T-helper 17 cell (primary cell): ENCODE measurements at regions not wholly inside any gene's neighbourhood (a gene's known extent, or its start where the extent isn't known, plus 50 kb on each side); places are given as distances from the start of the nearest gene placed in this dataset.

Experiments used
- ATAC-seq: fragments of 150-1000 bp; cut with Tn5 transposase; 2 replicates; pipeline ENCODE4 v1.10.0; 2021; ENCODE audit warnings: mild to moderate bottlenecking, moderate library complexity
- DNase-seq, 3 donors: peaks; one replicate each; pipeline versions ENCODE4 v3.0.0 to v3.0.0-alpha.2; 2020 to 2021
- H3K9me3 ChIP-seq: one replicate; pipeline ENCODE4 v1.7.0; 2013; ENCODE audit warnings: low read length, mild to moderate bottlenecking; ENCODE audit not compliant: control insufficient read depth, poor library complexity, severe bottlenecking
- H3K27ac Mint-ChIP-seq: one replicate; pipeline ENCODE4 v1.8.0; 2022; ENCODE audit warnings: mild to moderate bottlenecking, moderate library complexity, mixed read lengths
- H3K27me3 Mint-ChIP-seq: one replicate; pipeline ENCODE4 v1.8.0; 2022; ENCODE audit warnings: mixed read lengths
- H3K36me3 Mint-ChIP-seq: one replicate; pipeline ENCODE4 v1.8.0; 2022; ENCODE audit warnings: low read depth, mixed read lengths
- H3K4me1 Mint-ChIP-seq: one replicate; pipeline ENCODE4 v1.8.0; 2022; ENCODE audit warnings: mild to moderate bottlenecking, mixed read lengths
- H3K4me3 Mint-ChIP-seq: one replicate; pipeline ENCODE4 v1.8.0; 2022; ENCODE audit warnings: mild to moderate bottlenecking, moderate library complexity, mixed read lengths

DNA sequence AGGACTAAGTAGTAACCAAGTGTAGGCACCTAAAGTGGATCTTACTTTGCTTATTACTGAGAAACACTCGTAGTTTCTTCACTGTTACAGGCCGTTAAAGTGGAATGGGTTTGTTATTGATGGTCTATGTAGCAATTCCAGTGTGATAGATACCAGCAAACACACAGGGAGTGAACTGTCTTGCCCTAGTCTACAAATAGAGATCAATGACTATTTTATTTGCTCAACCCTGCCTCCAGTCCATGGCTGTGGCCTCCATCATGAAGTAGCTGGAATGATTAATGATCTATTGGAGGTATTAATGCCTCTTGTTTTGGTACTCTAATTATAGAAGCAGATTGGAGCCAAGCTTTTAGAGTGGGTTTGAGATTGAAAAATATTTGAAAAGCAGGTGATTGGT lies 362.7 kb upstream of the AZI2 start:
- H3K9me3 ChIP-seq, result no peaks in the 10 kb centered on the region
- DNase-seq, result no peak
- Mint-ChIP-seq H3K4me3 (no peak overlapping the region), H3K27ac (no peak overlapping the region), H3K4me1 (no peaks in the 10 kb centered on the region), H3K27me3 (no peaks in the 10 kb centered on the region), H3K36me3 (no peaks in the 10 kb centered on the region)
- ATAC-seq, result no peak

DNA sequence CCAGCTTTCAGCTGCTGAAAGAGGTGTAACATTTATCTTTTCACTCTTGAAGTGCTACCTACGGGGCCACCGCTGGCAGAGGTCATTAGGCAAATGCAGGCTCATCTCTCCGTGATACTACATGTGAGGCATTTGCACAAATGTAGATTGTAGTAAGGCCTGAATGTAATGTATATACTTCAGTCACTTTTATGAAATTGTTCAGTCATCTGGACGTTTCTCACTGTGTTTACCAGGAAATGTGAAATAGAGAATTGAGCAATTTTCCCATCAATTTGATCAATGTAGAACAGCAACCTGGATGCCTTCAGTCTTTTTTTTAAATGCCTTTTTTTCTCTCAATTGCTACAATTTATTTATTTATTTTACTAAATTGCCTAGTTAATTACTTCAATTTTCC lies 368.3 kb upstream of the AZI2 start:
- no peak for DNase-seq
- Mint-ChIP-seq H3K4me3 (no peak overlapping the region), H3K4me1 (no peaks in the 10 kb centered on the region), H3K27me3 (no peaks in the 10 kb centered on the region), H3K36me3 (no peaks in the 10 kb centered on the region), H3K27ac (no peak overlapping the region)
- no peaks in the 10 kb centered on the region for H3K9me3 ChIP-seq
- no peak for ATAC-seq

DNA sequence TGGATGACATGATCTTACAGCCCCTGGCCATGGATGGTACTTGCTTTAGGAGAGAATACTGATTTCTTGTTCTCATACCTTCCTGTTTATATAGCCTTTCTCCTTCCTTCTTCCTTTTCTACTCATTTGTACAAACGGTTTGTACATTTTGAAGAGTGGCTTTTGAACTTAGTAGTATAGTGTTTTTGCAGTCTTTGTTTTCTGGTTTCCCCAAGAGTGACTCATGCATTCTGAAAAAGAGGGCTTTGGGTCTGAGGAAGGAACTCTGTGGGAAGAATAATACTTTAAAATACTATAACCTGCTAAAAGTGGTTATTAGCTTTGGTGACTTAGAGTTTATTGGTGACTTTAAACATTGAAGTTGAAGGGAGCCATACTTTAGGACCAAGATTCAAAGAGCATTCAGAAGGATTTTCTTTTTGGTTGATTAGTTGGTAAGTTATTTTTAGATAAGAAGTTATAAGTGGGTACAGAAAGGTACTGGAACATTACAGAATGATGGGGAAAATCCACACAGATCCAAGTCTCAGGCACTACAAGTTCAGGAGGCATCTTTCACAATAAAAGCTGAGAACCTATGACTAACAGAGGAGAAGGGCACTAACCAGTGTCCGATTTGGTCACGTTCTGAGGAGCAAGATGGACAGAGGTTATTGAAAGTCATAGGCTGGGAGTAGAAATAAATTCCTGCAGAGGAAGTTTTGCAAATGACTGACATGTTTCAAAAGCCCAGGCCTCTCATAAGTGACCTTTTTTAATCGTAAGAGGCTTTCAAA lies 369.6 kb upstream of the AZI2 start:
- H3K27ac Mint-ChIP-seq, result no peak overlapping the region
- H3K4me3 Mint-ChIP-seq, result no peak overlapping the region
- no peak for DNase-seq
- no peak for ATAC-seq
- no peaks in the 10 kb centered on the region for H3K36me3 Mint-ChIP-seq
- no peaks in the 10 kb centered on the region for H3K27me3 Mint-ChIP-seq
- no peaks in the 10 kb centered on the region for H3K4me1 Mint-ChIP-seq
- H3K9me3 ChIP-seq, result no peaks in the 10 kb centered on the region

DNA sequence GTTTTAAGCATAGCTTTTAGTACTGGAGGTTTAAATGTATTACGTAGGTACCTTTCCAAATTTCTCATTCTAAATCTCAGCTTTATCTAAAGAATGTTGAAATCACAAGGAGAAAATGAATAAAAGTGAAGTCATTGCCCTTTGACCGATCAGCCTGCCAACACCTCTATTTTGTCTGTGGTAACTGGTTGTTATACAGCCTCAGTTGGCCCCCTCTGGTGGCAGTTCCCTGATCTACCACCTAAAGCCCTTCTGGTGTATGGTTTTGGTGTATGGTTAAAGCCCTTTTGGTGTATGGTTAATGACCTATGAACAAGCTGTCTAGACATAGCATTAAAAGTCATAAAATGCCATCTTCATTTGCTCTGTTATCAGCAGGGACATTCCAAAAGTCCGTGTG lies 378.2 kb upstream of the AZI2 start:
- ATAC-seq (no peak), DNase-seq (no peak)
- no peak overlapping the region for H3K27ac Mint-ChIP-seq
- H3K4me3 Mint-ChIP-seq, result no peak overlapping the region
- H3K9me3 ChIP-seq, result no peaks in the 10 kb centered on the region
- no peaks in the 10 kb centered on the region for H3K27me3 Mint-ChIP-seq
- H3K36me3 Mint-ChIP-seq, result no peaks in the 10 kb centered on the region
- no peaks in the 10 kb centered on the region for H3K4me1 Mint-ChIP-seq

DNA sequence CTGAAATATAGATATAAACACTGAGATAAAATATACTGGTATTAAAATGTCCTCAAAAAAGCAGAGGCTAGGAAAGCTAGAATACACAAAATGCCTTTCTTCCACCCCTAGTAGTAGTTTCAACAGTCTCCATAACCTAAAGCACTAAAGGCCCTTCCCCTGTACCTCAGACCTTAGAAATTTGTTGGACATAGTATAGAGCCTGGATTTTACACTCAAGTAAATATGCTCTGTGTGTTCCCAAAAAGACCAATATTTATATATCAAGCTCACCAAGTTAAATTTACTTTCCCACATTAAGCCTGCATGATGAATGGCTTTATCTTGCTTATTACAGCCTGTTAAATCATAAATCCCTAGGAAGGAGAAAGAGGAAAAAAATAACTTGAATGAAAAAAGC lies 378.7 kb upstream of the AZI2 start:
- Mint-ChIP-seq H3K27me3 (no peaks in the 10 kb centered on the region), H3K4me3 (no peak overlapping the region), H3K4me1 (no peaks in the 10 kb centered on the region), H3K36me3 (no peaks in the 10 kb centered on the region), H3K27ac (no peak overlapping the region)
- DNase-seq (no peak), ATAC-seq (no peak)
- no peaks in the 10 kb centered on the region for H3K9me3 ChIP-seq

DNA sequence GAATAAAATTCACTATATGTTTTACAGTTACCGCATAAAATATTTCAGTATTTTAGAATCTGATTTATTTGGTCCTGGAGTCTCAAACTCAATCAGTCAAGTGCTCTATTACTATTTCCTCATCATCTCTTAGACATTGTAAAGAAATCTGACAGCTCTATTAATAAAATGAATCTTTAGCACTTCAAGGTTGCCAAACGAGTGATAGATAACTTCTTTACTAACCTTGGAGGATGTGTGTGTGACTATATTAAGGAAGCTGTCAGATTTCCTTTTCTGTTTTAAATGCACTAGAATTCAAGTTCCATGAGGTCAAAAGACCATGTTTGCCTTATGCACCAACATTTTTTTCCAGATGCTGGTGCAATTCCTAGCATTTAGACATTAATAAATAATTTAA lies 389.8 kb upstream of the AZI2 start:
- no peaks in the 10 kb centered on the region for H3K9me3 ChIP-seq
- Mint-ChIP-seq H3K27me3 (no peaks in the 10 kb centered on the region), H3K27ac (no peak overlapping the region), H3K4me3 (no peak overlapping the region), H3K36me3 (no peaks in the 10 kb centered on the region), H3K4me1 (no peaks in the 10 kb centered on the region)
- DNase-seq (no peak), ATAC-seq (no peak)

DNA sequence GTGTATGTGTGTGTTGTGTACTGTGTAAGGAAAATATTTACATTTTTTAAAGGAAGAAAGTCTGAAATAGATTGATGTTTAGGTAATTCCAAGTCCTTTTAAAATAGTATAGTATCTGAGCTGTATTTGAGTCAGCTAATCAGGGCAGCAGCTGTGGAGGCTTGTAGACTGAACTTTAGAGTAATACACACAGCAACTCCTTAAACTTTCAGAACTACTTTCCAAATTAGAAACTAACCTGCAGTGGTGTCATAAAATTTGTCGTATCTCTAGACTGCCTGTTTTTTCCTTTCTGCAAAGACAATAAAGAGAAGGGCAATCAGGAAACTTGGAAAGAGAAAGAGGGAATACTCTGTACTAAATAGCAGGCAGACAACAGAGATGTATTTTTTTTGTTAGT lies 391.0 kb upstream of the AZI2 start:
- no peaks in the 10 kb centered on the region for H3K27me3 Mint-ChIP-seq
- no peaks in the 10 kb centered on the region for H3K4me1 Mint-ChIP-seq
- H3K36me3 Mint-ChIP-seq, result no peaks in the 10 kb centered on the region
- H3K27ac Mint-ChIP-seq, result no peak overlapping the region
- H3K4me3 Mint-ChIP-seq, result no peak overlapping the region
- DNase-seq (no peak), ATAC-seq (no peak)
- no peaks in the 10 kb centered on the region for H3K9me3 ChIP-seq

DNA sequence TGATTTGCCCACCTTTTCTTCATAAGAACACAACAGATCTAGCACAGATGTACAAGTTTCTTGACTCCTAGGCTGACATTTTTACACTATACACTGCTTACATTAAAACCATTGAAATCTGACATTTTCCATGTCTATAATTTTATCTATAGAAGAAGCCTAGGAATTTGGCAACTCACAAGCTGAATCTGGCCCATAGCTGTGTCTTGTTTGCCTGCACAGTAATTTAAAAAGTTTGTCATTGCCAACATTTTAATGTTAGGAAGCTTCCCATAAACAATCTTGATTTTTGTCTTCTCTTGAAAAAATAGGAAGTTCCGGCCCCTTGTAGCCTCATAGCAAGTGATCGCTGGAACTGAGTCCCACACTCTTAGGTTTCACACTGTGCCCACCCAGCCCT lies 394.6 kb upstream of the AZI2 start:
- H3K27me3 Mint-ChIP-seq, result no peaks in the 10 kb centered on the region
- ATAC-seq, result no peak
- no peak overlapping the region for H3K27ac Mint-ChIP-seq

DNA sequence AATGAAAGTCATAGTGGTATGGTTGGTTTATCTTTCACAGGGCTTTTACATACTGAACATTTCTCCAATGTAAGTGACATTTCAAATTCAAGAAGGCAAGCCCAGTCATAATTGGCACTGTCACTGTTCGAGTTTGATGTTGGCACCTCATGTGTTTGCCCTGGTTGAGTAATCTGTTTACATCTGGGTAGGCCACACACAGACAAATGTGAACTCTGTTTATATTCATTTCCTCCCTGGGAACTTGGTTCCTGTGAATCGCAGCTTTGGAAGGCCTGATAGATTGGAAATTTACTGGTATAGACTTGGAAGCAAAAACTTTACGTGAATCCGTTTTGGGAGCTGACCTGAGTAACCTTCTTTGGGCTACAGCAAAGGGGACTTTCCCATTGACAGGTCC lies 395.2 kb upstream of the AZI2 start:
- DNase-seq (no peak), ATAC-seq (no peak)
- no peak overlapping the region for H3K4me3 Mint-ChIP-seq
- no peaks in the 10 kb centered on the region for H3K36me3 Mint-ChIP-seq
- H3K9me3 ChIP-seq, result no peaks in the 10 kb centered on the region
- H3K27ac Mint-ChIP-seq, result no peak overlapping the region
- H3K4me1 Mint-ChIP-seq, result no peaks in the 10 kb centered on the region
- H3K27me3 Mint-ChIP-seq, result no peaks in the 10 kb centered on the region

More for the DNA sequence above, 394.6 kb upstream of the AZI2 start:
- Mint-ChIP-seq H3K36me3 (no peaks in the 10 kb centered on the region), H3K4me3 (no peak overlapping the region), H3K4me1 (no peaks in the 10 kb centered on the region)
- H3K9me3 ChIP-seq, result no peaks in the 10 kb centered on the region
- DNase-seq, result no peak

DNA sequence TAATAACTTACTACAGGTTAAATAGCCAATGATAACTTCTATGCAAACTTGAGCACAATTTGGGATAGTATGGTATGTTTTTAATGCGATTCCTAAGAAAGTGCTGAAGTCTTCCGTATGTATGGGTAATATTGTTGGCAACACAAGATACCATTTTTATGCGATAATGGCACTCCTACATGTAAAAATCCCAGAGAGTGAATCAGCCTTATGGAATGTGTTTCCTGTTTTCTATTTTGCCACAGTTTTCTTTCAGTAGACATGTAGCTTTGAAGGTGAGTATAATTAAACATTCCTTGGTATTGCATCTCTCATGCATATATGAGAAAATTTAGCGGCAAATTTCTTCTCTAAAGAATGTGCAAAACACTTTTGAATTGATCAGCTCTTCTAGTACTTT lies 396.8 kb upstream of the AZI2 start:
- no peak for DNase-seq
- peaks cover 2% of the 10 kb centered on the region for H3K9me3 ChIP-seq
- Mint-ChIP-seq H3K4me3 (no peak overlapping the region), H3K27me3 (no peaks in the 10 kb centered on the region), H3K27ac (no peak overlapping the region), H3K36me3 (no peaks in the 10 kb centered on the region), H3K4me1 (no peaks in the 10 kb centered on the region)
- no peak for ATAC-seq

DNA sequence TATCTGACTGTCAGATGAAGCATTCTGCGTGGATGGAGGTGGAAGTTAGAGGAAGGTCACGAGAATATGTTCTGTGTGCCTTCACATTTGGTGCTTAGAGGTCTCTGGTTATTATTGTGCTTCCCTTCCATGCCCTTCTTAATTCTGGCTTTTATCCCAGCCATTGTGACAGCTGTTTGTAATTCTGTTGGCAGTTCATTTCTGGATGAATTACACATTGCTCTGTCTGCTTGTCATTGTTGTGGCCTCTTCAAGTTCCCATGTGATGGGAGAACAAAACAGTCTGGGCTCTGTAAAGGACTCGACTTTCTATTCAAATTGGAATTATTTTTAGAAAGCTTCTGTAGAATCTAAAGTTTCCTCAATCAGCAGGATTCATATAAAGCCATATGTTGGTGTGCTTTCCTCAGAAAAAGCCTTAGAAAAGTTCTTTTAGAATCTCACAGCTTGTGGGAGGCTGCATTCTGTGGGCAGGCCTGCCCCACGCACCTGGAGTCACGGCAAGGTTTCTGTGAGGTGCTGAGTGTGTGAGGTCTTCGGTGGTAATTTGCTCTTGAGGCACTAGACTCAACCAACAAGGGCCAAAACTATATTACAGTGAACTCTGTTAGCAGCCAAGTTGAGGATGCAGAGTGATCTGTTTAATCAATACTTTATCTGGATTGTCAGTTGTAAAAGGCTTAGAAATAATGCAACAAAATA lies 397.4 kb upstream of the AZI2 start:
- ATAC-seq (no peak), DNase-seq (no peak)
- Mint-ChIP-seq H3K36me3 (no peaks in the 10 kb centered on the region), H3K27ac (no peak overlapping the region), H3K4me3 (no peak overlapping the region), H3K27me3 (no peaks in the 10 kb centered on the region), H3K4me1 (no peaks in the 10 kb centered on the region)
- peaks cover 2% of the 10 kb centered on the region for H3K9me3 ChIP-seq

DNA sequence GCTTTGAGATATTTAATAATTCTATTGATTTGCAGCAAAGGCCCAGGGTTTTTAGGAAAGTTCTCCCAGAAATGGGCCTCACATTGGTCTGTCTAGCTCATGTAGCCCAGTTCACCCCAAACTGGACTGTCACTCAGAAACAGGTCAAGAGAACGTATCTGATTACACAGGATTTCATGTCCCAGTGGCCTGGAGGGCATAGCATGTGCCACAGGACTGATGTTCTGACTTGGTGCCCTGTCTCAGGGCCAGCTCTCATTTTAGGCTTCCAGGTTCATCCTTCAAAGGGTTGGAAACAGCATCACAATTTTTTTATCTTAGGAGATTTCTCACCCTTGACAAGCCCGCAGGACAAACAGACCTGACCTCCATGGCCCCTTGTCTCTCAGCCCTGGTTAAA lies 398.4 kb upstream of the AZI2 start:
- no peaks in the 10 kb centered on the region for H3K36me3 Mint-ChIP-seq
- H3K27me3 Mint-ChIP-seq, result no peaks in the 10 kb centered on the region
- ATAC-seq, result no peak
- no peaks in the 10 kb centered on the region for H3K4me1 Mint-ChIP-seq
- no peak for DNase-seq
- no peak overlapping the region for H3K4me3 Mint-ChIP-seq
- H3K27ac Mint-ChIP-seq, result no peak overlapping the region
- H3K9me3 ChIP-seq, result peaks cover 2% of the 10 kb centered on the region

DNA sequence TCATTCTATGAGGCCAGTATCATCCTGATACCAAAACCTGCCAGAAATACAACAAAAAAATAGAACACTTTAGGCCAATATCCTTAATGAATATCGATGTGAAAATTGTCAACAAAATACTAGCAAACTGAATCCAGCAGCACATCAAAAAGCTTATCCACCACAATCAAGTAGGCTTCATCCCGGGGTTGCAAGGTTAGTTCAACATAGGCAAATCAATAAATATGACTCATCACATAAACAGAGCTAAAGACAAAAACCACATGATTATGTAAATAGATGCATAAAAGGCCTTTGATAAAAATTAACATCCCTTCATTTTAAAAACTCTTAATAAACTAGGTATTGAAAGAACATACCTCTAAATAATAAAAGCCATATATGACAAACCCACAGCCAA lies 403.2 kb upstream of the AZI2 start:
- peaks cover 2% of the 10 kb centered on the region for H3K9me3 ChIP-seq
- Mint-ChIP-seq H3K27ac (no peak overlapping the region), H3K4me3 (no peak overlapping the region), H3K4me1 (no peaks in the 10 kb centered on the region), H3K27me3 (no peaks in the 10 kb centered on the region), H3K36me3 (no peaks in the 10 kb centered on the region)
- ATAC-seq (no peak), DNase-seq (no peak)

DNA sequence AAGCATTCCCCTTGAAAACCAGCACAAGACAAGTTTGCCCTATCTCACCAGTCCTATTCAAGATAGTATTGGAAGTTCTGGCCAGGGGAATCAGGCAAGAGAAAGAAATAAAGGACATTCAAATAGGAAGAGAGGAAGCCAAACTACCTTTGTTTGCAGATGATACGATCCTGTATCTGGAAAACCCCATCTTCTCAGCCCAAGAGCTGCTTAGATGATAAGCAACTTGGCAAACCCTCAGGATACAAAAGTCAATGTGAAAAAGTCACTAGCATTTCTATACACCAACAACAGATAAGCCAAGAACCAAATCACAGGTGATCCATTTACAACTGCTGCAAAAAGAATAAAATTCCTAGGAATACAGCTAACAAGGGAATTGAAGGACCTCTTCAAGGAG lies 403.7 kb upstream of the AZI2 start:
- peaks cover 2% of the 10 kb centered on the region for H3K9me3 ChIP-seq
- no peaks in the 10 kb centered on the region for H3K4me1 Mint-ChIP-seq
- ATAC-seq (no peak), DNase-seq (no peak)
- H3K4me3 Mint-ChIP-seq, result no peak overlapping the region
- no peaks in the 10 kb centered on the region for H3K27me3 Mint-ChIP-seq
- H3K36me3 Mint-ChIP-seq, result no peaks in the 10 kb centered on the region
- no peak overlapping the region for H3K27ac Mint-ChIP-seq
